Smooth muscle cell of the brain vasculature (primary cell): ENCODE measurements at regions not wholly inside any gene's neighbourhood (a gene's known extent, or its start where the extent isn't known, plus 50 kb on each side); places are given as distances from the start of the nearest gene placed in this dataset.
"Not testable (repeated sequence)": the region's sequence is repeated elsewhere in the genome, so short reads cannot be mapped to it uniquely, and the experiment has no call there.

ENCODE experiments used
- DNase-seq: peaks from one replicate; pipeline ENCODE4 v3.0.0-alpha.2; 2012; ENCODE audit warnings: low read depth, low spot score

- no peak for DNase-seq
Measured at GRCh38 chr1:214143006-214143992, 137.7 kb upstream of the SMYD2 start.

GRCh38 chr1:214144521-214144920 lies 136.4 kb upstream of the SMYD2 start:
- not testable (repeated sequence) for DNase-seq

GRCh38 chr1:214146523-214146922 lies 134.4 kb upstream of the SMYD2 start:
- DNase-seq: no peak

GRCh38 chr1:214154596-214155292 lies 126.2 kb upstream of the SMYD2 start:
- no peak for DNase-seq

GRCh38 chr1:214155987-214156625 lies 124.9 kb upstream of the SMYD2 start:
- no peak for DNase-seq

- no peak for DNase-seq
Measured at GRCh38 chr1:214164173-214164572, 116.8 kb upstream of the SMYD2 start.

GRCh38 chr1:214165850-214166374 lies 115.0 kb upstream of the SMYD2 start:
- no peak for DNase-seq

GRCh38 chr1:214174508-214175199 lies 106.3 kb upstream of the SMYD2 start:
- no peak for DNase-seq

GRCh38 chr1:214178102-214178501 lies 102.9 kb upstream of the SMYD2 start:
- DNase-seq: no peak

- DNase-seq: no peak
Measured at GRCh38 chr1:214184992-214185391, 96.0 kb upstream of the SMYD2 start.

- DNase-seq: no peak
Measured at GRCh38 chr1:214186103-214186824, 94.7 kb upstream of the SMYD2 start.

- DNase-seq: no peak
Measured at GRCh38 chr1:214187121-214187900, 93.6 kb upstream of the SMYD2 start.

GRCh38 chr1:214187933-214188332 lies 93.0 kb upstream of the SMYD2 start:
- DNase-seq: no peak

- no peak for DNase-seq
Measured at GRCh38 chr1:214188835-214189234, 92.1 kb upstream of the SMYD2 start.

- no peak for DNase-seq
Measured at GRCh38 chr1:214192825-214193643, 87.9 kb upstream of the SMYD2 start.

- no peak for DNase-seq
Measured at GRCh38 chr1:214193691-214194090, 87.3 kb upstream of the SMYD2 start.

- DNase-seq: no peak
Measured at GRCh38 chr1:214198571-214198970, 82.4 kb upstream of the SMYD2 start.

GRCh38 chr1:214199585-214199984 lies 81.4 kb upstream of the SMYD2 start:
- DNase-seq: no peak

GRCh38 chr1:214202992-214203391 lies 78.0 kb upstream of the SMYD2 start:
- no peak for DNase-seq
